ENCODE measurements at regions not wholly inside any gene's neighbourhood (a gene's known extent, or its start where the extent isn't known, plus 50 kb on each side); places are given as distances from the start of the nearest gene placed in this dataset.

- DNase-seq (ENCODE audit: low spot score) = no peak
These were observed 751.2 kb downstream of the JRKL start for GRCh38 chr11:97140885-97141494.

- no peak for DNase-seq (ENCODE audit: low spot score)
These were observed 753.6 kb downstream of the JRKL start for GRCh38 chr11:97143463-97143862.

DNA sequence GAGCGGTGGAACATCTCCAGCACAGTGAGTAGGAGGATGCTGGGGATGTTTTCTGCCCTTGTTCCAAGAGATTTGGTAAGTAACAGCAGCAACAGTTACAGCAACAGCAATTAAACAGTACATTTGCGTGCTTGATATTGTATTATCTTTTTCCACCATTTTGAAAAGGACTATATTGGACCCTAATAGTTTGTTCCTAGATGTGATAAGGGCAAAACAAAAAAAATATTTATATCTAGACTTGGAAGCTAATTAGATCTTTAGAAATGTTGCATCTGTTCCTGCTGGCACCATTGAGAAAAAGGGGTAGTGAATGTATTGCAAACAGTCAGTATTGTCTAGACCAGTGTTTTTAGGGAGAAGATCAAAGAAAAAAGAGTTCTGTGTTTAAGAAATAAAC, 759.9 kb downstream of the JRKL start:
- DNase-seq (ENCODE audit: low spot score) = no peak

DNA sequence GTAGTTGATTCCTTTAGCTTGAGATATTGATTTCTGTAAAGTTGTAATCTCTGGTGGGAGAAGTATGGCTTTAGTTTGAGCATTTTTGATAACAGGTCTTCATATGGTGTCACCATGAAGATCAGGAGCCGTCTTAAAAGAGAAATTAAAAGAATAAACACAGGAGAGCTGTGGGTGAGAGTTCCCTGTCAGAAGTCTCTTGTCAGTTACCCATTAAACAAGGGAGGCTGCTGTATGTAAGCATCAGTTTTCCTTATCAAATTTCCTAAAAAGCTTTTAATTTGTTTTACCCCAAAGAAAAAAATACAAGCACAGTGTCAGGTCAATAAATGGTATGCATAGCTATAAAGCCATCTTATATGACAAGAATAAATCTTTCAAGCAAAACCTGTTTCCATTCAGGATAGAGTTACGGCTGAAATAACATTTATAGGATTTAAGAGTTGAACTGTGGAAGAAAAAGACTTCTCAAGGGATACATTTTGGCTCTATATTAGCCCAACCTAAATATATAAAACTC, 767.5 kb downstream of the JRKL start:
- no peak for DNase-seq (ENCODE audit: low spot score)

DNA sequence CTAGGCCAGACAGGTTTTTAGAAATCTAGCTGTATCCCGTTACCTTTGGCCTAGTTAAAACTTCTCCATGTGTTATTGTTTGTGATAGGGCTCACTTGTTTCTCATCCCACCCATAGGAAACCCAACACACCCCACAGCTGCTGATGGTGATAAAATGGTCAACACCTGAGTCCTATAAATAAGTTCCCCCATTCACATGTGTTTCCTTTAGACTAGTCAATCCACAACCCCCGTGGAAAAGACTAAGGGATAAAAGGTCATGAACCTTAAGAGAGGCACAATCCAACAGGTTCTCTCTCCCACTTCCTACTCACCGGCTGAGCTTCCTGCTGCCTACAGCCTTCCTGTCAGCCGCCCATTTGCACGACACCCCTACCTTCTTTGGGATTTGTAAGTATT, 768.4 kb downstream of the JRKL start:
- no peak for DNase-seq (ENCODE audit: low spot score)

DNA sequence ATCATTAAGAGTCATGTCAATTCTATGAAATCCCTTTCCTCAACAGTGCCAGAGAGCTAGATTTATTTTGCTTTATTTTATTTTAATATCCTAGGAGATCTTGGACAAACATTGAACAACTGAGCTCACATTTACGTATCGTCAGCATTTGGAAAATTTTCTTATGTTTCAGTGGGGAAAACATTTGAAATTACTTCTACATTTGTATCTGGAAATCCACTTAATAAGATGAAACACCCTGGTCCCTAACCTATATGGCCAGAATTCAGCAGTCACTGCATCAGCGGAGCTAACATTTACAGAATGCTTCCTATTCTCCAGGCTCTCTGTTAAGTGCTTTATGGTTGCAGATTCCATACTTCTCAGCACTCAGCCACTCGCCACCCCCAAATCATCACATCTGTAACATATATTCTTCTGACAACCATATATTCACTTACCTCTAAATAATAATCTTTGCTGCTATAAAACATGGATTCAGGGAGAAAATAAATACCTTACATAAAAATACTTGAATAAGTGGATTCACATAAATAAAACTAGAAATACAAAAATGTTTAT, 773.9 kb downstream of the JRKL start:
- DNase-seq (ENCODE audit: low spot score) = no peak

DNA sequence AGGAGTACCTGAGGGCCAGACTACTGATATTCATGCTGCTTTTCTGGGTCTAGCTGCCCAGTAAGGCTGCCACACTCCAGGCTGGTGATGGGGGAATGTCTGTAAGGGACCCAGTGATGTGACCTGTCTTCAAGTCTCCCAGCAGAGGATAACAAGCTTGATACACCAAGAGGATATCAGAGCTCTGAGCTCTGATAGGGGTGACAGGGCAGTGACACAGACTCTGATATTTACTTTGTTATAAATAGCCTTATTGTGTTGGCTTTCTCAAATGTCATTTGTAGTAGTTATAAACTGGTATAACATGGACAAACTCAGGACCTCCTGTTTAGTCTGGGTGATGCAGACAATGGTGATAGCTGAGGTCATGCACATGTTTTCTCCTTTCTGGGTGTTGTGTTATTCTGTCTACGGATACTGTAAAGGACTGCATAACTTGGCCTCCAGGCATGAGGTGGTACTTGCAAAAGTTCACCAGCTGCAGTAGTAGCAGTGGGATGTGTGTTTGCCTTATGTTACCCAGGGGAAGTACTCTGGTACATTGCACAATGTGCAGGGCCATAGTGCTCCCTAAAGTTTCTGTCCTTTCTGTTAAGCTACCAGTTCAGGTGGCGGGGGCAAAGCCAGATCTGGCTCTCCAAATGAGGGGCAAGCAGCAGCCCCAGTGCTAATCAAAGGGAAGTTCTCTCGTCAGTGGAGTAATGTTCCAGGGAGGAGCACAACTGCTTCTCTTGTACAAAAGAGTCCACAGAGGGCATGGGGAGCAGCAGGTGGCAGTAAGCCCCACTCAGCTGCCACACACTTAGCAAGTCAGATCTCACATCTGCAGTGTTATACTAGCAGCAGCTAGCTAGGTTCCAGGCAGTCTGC, 812.2 kb downstream of the JRKL start:
- no peak for DNase-seq (ENCODE audit: low spot score)

DNA sequence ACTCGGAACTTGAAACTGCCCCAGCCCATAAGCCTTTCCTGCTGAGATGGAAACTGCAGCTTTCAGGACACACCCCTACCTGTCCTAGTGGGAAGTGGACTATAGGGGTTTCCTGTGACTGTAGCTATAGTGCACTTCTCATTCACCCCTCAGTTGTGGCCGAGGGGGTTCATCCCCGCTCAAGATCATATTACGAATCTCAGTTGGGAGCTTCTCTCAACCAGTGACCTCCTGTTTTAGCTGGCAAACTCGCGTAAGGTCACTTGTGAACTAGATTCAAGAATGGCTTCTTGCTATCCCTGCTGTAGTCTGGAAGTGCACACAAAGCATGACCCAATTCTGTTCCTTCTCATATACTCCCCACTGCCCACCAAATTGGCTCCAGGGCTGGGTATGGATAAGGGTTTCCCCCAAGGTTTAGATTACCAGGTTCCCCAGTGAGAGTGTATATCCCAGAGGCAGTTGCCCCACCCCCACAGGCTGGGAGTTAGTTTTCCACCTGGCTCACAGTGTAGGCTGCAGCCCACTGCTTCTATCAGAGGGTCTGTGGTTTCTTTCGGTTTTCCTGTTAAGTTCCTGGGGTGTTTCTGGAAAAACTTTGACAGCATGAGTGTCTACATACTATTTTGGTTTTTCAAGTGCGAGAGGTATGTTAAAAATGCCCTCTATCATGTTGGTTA, 812.9 kb downstream of the JRKL start:
- no peak for DNase-seq (ENCODE audit: low spot score)

DNA sequence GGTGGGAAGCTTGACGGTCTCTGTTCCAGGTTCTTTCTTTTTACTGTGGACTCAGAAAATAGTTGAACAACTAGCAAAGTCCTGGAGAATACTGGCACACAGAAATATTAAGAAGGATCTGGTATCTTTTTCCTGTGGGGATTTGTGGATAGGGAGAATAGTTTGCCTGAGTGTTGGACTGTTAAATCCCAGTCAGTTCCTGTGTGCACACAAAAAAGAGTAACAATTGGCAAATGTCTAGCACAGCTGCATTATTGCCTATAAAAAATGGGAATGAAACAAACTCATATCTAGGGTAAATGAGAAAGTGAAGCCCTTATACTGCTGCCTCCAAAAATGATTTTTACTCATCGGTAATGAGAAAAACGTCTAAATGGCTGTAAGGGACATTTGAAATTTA, 828.2 kb downstream of the JRKL start:
- DNase-seq (ENCODE audit: low spot score) = no peak

DNA sequence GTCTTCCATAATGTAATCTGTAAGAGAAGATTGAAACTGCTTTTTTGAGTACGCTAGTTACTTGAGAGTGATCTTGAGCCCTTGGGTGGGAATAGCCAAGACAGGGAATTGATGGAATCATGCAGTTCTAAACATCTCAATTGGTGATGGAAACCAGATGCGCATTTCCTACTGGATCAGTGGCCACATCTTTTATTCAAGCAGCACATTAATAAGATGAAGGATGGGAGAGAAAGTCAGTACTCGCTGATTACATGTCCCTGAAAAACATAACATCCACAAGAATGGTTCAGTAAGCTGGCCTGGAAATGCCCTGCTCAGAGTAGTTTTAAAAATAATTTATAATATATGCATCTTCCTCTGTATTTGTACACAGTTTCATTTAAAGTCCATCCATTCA, 833.8 kb downstream of the JRKL start:
- no peak for DNase-seq (ENCODE audit: low spot score)

DNA sequence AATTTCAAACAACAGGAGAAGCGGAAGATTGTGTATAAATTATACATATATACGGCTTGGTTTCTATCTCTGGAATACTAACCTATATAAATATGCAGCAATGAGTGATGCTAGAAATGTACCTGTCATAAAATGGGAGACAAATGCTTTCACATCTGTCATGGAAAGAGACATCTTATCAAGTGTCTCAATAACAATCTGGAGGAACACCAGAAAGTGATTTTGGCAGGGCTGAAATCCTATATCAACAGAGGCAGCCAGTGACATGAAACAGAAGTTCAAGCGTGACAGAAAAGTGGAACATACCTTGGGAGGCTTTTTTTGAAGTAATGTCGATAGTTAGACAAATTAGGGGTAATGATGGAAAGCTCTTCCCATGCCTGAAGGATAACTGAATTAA, 834.6 kb downstream of the JRKL start:
- DNase-seq (ENCODE audit: low spot score) = no peak

DNA sequence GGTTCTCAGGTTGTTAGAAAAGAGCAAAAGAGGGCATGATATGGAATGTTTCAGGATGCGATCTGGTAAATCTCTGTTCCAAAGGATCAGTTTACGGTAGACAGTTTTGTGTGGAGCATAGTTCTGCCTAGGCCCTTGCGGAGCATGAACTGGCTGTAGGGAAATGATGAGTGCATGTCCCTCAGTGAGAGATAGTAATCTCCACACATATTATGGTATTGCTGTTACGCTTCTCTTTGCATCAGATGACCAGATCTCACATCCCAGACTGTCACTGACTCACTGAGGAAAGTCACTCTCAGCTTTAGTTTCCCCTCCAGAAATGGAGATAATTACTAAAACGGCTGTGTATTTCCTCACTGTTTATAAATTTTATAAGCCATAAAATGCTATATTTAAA, 836.0 kb downstream of the JRKL start:
- no peak for DNase-seq (ENCODE audit: low spot score)

DNA sequence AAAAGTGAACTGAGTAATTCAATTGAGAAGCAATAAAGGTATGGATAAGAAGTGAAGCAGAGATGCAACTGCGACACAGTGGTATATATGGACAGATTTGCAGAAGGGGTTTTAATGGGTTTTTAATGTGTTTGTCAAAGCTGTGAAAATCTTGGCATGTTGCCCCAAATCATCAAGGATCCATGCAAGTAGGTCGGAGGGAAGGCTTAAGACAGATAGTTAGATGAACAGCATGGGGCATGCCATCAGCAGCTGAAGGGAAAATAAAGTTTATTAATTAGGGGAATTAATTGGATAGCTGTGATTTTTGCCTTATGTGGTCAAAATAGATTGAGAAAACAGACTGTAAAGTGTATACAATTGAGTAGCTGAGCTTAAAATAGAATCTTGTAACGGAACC, 840.1 kb downstream of the JRKL start:
- DNase-seq (ENCODE audit: low spot score) = no peak

DNA sequence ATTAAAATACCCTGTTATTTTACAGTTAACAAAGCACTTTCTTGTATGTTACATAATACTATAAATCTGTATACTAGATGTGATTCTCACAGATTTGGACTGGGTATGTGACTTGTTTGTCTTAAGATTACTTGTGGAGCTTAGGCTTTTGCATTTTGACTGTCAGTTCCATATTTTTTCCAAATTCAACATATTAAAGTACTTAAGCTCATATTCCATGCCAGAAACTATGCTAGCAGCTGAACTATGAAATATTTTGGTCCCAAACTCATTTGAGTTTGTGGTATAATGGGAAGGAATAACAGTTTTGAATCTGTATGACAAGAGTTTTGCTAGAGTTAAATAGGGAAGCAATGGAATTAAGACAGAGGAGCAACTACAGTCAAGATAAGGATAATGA, 841.4 kb downstream of the JRKL start:
- DNase-seq (ENCODE audit: low spot score) = no peak

DNA sequence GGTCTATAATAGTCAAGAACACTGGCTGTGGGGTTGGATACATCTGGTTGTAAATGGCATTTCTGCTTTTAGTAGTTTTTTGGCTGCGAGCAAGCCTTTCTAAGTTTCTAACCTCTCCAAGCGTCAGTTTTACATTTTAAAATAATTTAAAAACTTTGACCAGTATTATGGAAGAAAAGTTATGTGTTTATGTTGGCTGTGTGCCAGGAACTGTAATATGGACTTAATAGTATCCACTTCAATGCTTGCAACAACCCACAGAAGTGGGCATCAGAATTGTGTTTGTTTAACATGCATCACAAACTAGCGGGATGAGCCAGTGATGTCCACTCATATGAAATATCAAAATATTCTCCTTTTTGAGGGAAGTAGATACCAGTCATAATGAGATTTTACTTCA, 844.2 kb downstream of the JRKL start:
- DNase-seq (ENCODE audit: low spot score) = no peak

- DNase-seq (ENCODE audit: low spot score) = no peak
These were observed 847.3 kb downstream of the JRKL start for GRCh38 chr11:97237151-97237550.

- DNase-seq (ENCODE audit: low spot score) = no peak
These were observed 857.8 kb downstream of the JRKL start for GRCh38 chr11:97247601-97248000.

DNA sequence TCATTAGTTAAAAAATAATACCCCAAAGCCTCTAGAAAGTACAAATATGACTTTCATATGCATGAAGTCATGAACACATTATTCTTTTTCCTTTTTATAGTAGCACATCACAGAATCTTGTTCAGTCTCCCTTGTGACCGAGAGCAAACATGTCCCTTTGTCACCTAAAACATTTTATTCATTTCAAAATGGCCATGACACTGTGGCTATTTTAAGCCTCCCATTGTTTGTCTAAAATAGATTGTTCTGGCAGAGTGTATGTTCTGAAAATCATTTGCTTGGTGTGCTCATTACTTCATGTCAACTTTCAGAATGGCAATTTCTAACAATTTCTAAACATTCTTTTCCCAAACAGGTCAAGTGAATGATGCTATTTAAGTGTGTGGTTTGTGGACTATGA, 865.0 kb downstream of the JRKL start:
- no peak for DNase-seq (ENCODE audit: low spot score)

- no peak for DNase-seq (ENCODE audit: low spot score)
These were observed 869.6 kb downstream of the JRKL start for GRCh38 chr11:97259434-97259833.

GRCh38 chr11:97259884-97260283, 870.1 kb downstream of the JRKL start:
- no peak for DNase-seq (ENCODE audit: low spot score)

DNA sequence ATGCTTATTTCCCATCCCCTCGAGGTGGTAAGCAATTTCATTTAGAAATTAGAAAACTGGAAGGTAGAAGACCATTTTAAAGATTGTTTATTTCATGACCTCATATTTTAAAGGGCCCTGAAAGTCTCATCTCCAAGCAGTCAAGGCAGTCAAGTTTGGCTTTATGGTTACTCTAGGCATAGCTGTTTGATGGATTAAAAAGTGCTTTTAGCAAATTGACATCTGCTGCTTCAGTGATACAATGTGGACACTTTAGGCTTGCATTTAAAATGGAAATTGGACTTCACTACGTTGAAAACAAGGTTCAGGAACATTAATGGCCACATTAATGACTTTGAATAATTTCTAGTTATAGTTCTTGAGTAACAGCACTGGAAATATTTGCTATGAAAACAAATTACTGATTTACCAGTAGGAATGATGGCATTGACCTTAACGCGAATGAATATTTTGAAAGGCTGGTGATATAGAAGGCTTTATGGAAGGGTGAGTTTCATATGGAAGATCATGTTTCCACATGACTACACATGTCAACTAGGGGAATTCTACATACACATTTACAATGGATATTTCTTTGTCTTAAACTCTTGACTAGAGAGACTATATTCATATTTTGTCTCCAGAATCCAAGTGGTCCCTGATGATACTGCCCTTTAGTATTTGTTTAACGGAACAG, 873.5 kb downstream of the JRKL start:
- DNase-seq (ENCODE audit: low spot score) = no peak

DNA sequence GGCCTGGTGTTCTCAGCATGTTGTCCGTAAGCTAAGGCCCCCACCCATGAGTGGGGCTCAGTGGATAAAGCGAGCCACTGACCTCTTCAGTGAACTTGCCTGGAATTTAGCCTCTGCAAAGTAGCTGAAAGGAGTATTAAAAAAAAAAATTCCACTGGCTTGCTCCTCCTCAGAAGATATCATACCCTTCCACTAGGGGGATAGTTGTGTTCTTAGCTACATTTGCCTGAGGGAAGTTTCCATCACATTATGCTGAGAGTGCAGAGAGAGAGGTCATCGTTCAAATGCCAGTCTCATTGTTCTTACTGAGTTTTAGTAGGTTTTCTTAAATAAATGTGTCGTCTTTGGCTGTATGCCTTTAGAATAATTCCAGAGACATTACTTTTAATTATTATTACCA, 879.7 kb downstream of the JRKL start:
- DNase-seq (ENCODE audit: low spot score) = no peak

All from ecto neural progenitor cell (in vitro differentiated cells).